ENCODE measurements at regions not wholly inside any gene's neighbourhood (a gene's known extent, or its start where the extent isn't known, plus 50 kb on each side); places are given as distances from the start of the nearest gene placed in this dataset.

GRCh38 chr19:30276883-30277280 lies 95.3 kb upstream of the ZNF536 start:
- H3K36me3 ChIP-seq (ENCODE audit: control insufficient read depth in 2 of 4, insufficient read depth in 4 of 4, low read length in 3 of 4): no peaks in the 10 kb centered on the region
- WGBS, 2 experiments (ENCODE audit: extremely low coverage in 1 of 2, insufficient coverage in 1 of 2, insufficient read length in 1 of 2, insufficient replicate concordance in 2 of 2, low coverage in 1 of 2, low lambda C conversion rate in 2 of 2, missing lambda C conversion rate in 1 of 2): 81% methylated on average over 3 of the region's 3 CpGs; no CpG with 5 or more reads in 1 of the 2 experiments
- no peak overlapping the region for H2BK120ac ChIP-seq (replicated peaks; ENCODE audit: low read depth, low read length)
- no peak overlapping the region for H3K4me2 ChIP-seq (ENCODE audit: insufficient read depth in 1 of 2, low read depth in 2 of 2, low read length in 2 of 2)
- H3K4me3 ChIP-seq (ENCODE audit: extremely low read depth in 1 of 4, insufficient read depth in 2 of 4, low read depth in 3 of 4, low read length in 4 of 4): no peak overlapping the region
- H3K79me2 ChIP-seq (ENCODE audit: control insufficient read depth in 1 of 2, insufficient read depth in 2 of 2, low read length in 2 of 2): no peaks in the 10 kb centered on the region
- H3K27ac ChIP-seq (ENCODE audit: low read depth, low read length): no peak overlapping the region
- ChIA-PET CTCF (ENCODE audit: partially characterized antibody) (interaction anchor here (1.1 kb wide), 1 partner anchor 44 kb away, joined by 3 read pairs; no protein-coding TSS in a partner anchor), POLR2A (ENCODE audit: partially characterized antibody) (interaction anchor here (0.7 kb wide), 1 partner anchor 33 kb away, joined by 3 read pairs; no protein-coding TSS in a partner anchor)
- H3K9ac ChIP-seq (replicated peaks in 1 of 4; ENCODE audit: extremely low read depth in 1 of 4, low read depth in 3 of 4, low read length in 3 of 4): no peak overlapping the region
- H2BK5ac ChIP-seq (ENCODE audit: low read depth, low read length): no peak overlapping the region
- H3K9me3 ChIP-seq (ENCODE audit: insufficient read depth in 2 of 2, low read depth in 1 of 2, low read length in 1 of 2): peaks cover 10 to 11% of the 10 kb centered on the region in 2 experiments
- H4K5ac ChIP-seq (ENCODE audit: insufficient read length, low read depth, low read length): no peak overlapping the region
- DNase-seq (ENCODE audit: low read depth in 1 of 2, low spot score in 2 of 2) (no peak), FAIRE-seq (peak; percentile 7)
- no peak overlapping the region for H3K23ac ChIP-seq (ENCODE audit: insufficient read length)
- no peaks in the 10 kb centered on the region for H3K79me1 ChIP-seq (ENCODE audit: low read depth, low read length)
- no peaks in the 10 kb centered on the region for H3K23me2 ChIP-seq (ENCODE audit: low read depth, low read length)
- no peak overlapping the region for H2BK20ac ChIP-seq (ENCODE audit: low read length)
- no peak overlapping the region for H3K18ac ChIP-seq (ENCODE audit: extremely low read depth, low read length)
- H3K4ac ChIP-seq (replicated peaks; ENCODE audit: insufficient read length, low read depth, low read length): no peak overlapping the region
- H4K20me1 ChIP-seq (replicated peaks in 1 of 2; ENCODE audit: control insufficient read depth in 1 of 2, insufficient read depth in 2 of 2, low read length in 2 of 2): no peaks in the 10 kb centered on the region
- H2BK15ac ChIP-seq (ENCODE audit: low read length): no peak overlapping the region
- no peak overlapping the region for H2AFZ ChIP-seq (ENCODE audit: low read length)
- H4K8ac ChIP-seq (ENCODE audit: extremely low read depth, insufficient read depth, low read length): no peak overlapping the region
- H3K56ac ChIP-seq (replicated peaks; ENCODE audit: insufficient read length, low read depth, low read length): no peak overlapping the region
- no peak overlapping the region for H2AK5ac ChIP-seq (ENCODE audit: low read depth, low read length)
- no peak overlapping the region for H4K91ac ChIP-seq (replicated peaks; ENCODE audit: insufficient read length, low read length)
- no peak for TF ChIP-seq NANOG (IDR thresholded peaks at IDR 0.05; ENCODE audit: insufficient read depth, low read depth, low read length, poor library complexity, severe bottlenecking)
- TF ChIP-seq SIX5 (IDR thresholded peaks at IDR 0.05; ENCODE audit: low read depth, low read length): no peak
- no peak for TF ChIP-seq BRCA1 (IDR thresholded peaks at IDR 0.05; ENCODE audit: low read depth, low read length)
- TF ChIP-seq SP2 (IDR thresholded peaks at IDR 0.05; ENCODE audit: low read length): no peak
- TF ChIP-seq HDAC6 (IDR thresholded peaks at IDR 0.05; ENCODE audit: low read depth, low read length): no peak
- no peak for TF ChIP-seq HDAC2 (IDR thresholded peaks at IDR 0.05; ENCODE audit: borderline replicate concordance in 1 of 2, low read depth in 2 of 2, low read length in 2 of 2)
- H3K27me3 ChIP-seq (replicated peaks in 1 of 4; ENCODE audit: control insufficient read depth in 3 of 4, extremely low read depth in 1 of 4, insufficient read depth in 3 of 4, low read length in 3 of 4): no peaks in the 10 kb centered on the region; a peak in 1 of 7 replicates
- peaks cover 0 to 17% (median 5%) of the 10 kb centered on the region in 4 experiments; a peak in 6 of 7 replicates for H3K4me1 ChIP-seq (replicated peaks in 1 of 4; ENCODE audit: control insufficient read depth in 3 of 4, insufficient read depth in 4 of 4, low read length in 3 of 4)
- H2BK12ac ChIP-seq (ENCODE audit: low read depth, low read length): no peak overlapping the region
- no peak overlapping the region for H3K14ac ChIP-seq (ENCODE audit: insufficient read length)

Measured in H1 (cell line).